Mesenchymal stem cell (in vitro differentiated cells and primary cell): ENCODE measurements at regions not wholly inside any gene's neighbourhood (a gene's known extent, or its start where the extent isn't known, plus 50 kb on each side); places are given as distances from the start of the nearest gene placed in this dataset.
A peak's percentile ranks its signal among the peaks of the same experiment; 100 is the strongest.

Experiments used
- DNase-seq: peaks from one replicate; pipeline ENCODE4 v3.0.0-alpha.2; 2013
- H2AFZ ChIP-seq: one replicate; pipeline ENCODE4 v1.6.1; 2013; ENCODE audit warnings: low read depth, mild to moderate bottlenecking, control low read depth, inconsistent platforms, low read length, moderate library complexity
- H2AK5ac ChIP-seq: 2 replicates; pipeline ENCODE4 v1.6.1; 2013; ENCODE audit warnings: low read length, moderate library complexity, mild to moderate bottlenecking, inconsistent platforms; ENCODE audit not compliant: severe bottlenecking
- H2BK120ac ChIP-seq: one replicate; pipeline ENCODE4 v1.6.1; 2013; ENCODE audit warnings: low read depth, mild to moderate bottlenecking, inconsistent platforms, low read length, moderate library complexity
- H2BK12ac ChIP-seq, 2 experiments: one replicate each; pipeline ENCODE4 v1.6.1; 2013; ENCODE audit warnings: inconsistent platforms in 2 of 2, low read length in 2 of 2, mild to moderate bottlenecking in 2 of 2, moderate library complexity in 2 of 2, control low read depth in 1 of 2
- H2BK15ac ChIP-seq: one replicate; pipeline ENCODE4 v1.6.1; 2013; ENCODE audit warnings: mild to moderate bottlenecking, low read depth, inconsistent platforms; ENCODE audit not compliant: poor library complexity, severe bottlenecking
- H2BK5ac ChIP-seq: 2 replicates; pipeline ENCODE4 v1.6.1; 2013; ENCODE audit warnings: low read depth, mild to moderate bottlenecking, low read length, control low read depth, inconsistent platforms; ENCODE audit not compliant: poor library complexity, severe bottlenecking
- H3K14ac ChIP-seq, 2 experiments: one replicate each; pipeline ENCODE4 v1.6.1; 2013; ENCODE audit warnings: inconsistent platforms in 2 of 2, low read length in 2 of 2, control low read depth in 1 of 2, mild to moderate bottlenecking in 1 of 2, moderate library complexity in 1 of 2
- H3K18ac ChIP-seq, 2 experiments: one replicate each; pipeline ENCODE4 v1.6.1; 2013; ENCODE audit warnings: inconsistent platforms in 2 of 2, low read length in 2 of 2, control low read depth in 1 of 2, low read depth in 1 of 2, mild to moderate bottlenecking in 1 of 2
- H3K23ac ChIP-seq, 2 experiments: one replicate each; pipeline ENCODE4 v1.6.1; 2013; ENCODE audit warnings: inconsistent platforms in 2 of 2, low read length in 2 of 2, mild to moderate bottlenecking in 2 of 2, moderate library complexity in 2 of 2, control low read depth in 1 of 2
- H3K27ac ChIP-seq: 2 replicates; pipeline ENCODE4 v1.5.1; 2013; ENCODE audit warnings: mild to moderate bottlenecking, moderate library complexity, low read length, control low read depth, inconsistent platforms; ENCODE audit not compliant: poor library complexity, severe bottlenecking
- H3K27me3 ChIP-seq, 2 experiments: 2 replicates each; pipeline versions ENCODE4 v1.6.1 to v1.7.0; 2013; ENCODE audit warnings: low read length in 2 of 2, mild to moderate bottlenecking in 2 of 2, moderate library complexity in 2 of 2, control low read depth in 1 of 2, inconsistent platforms in 1 of 2; ENCODE audit not compliant: control insufficient read depth in 1 of 2, insufficient read depth in 1 of 2
- H3K36me3 ChIP-seq, 2 experiments: 2 replicates each; pipeline versions ENCODE4 v1.6.1 to v1.7.0; 2013; ENCODE audit warnings: low read length in 2 of 2, control low read depth in 1 of 2, inconsistent platforms in 1 of 2, low read depth in 1 of 2, mild to moderate bottlenecking in 1 of 2; ENCODE audit not compliant: insufficient read depth in 2 of 2, control insufficient read depth in 1 of 2
- H3K4ac ChIP-seq, 2 experiments: one replicate each; pipeline ENCODE4 v1.6.1; 2013; ENCODE audit warnings: inconsistent platforms in 2 of 2, low read length in 2 of 2, mild to moderate bottlenecking in 2 of 2, moderate library complexity in 2 of 2, control low read depth in 1 of 2, low read depth in 1 of 2
- H3K4me1 ChIP-seq: 2 replicates; pipeline ENCODE4 v1.6.1; 2013; ENCODE audit warnings: low read depth, low read length, control low read depth; ENCODE audit not compliant: control insufficient read depth, insufficient read depth
- H3K4me2 ChIP-seq: 2 replicates; pipeline ENCODE4 v1.6.1; 2013; ENCODE audit warnings: low read length, mild to moderate bottlenecking, inconsistent platforms; ENCODE audit not compliant: poor library complexity, severe bottlenecking
- H3K4me3 ChIP-seq, 2 experiments: 2 replicates each; pipeline versions ENCODE4 v1.5.1 to v1.7.0; 2013; ENCODE audit warnings: low read length in 2 of 2, mild to moderate bottlenecking in 2 of 2, control low read depth in 1 of 2, low read depth in 1 of 2; ENCODE audit not compliant: insufficient read depth in 1 of 2
- H3K79me1 ChIP-seq: replicated peaks from 2 replicates; pipeline ENCODE4 v1.6.1; 2013; ENCODE audit warnings: mild to moderate bottlenecking, control low read depth, low read length, inconsistent platforms; ENCODE audit not compliant: poor library complexity, severe bottlenecking
- H3K9ac ChIP-seq: 2 replicates; pipeline ENCODE4 v1.7.0; 2013; ENCODE audit warnings: mild to moderate bottlenecking, low read length, moderate library complexity
- H3K9me3 ChIP-seq: 2 replicates; pipeline ENCODE4 v1.7.0; 2013; ENCODE audit warnings: mild to moderate bottlenecking, low read length; ENCODE audit not compliant: control insufficient read depth
- H4K8ac ChIP-seq: one replicate; pipeline ENCODE4 v1.6.1; 2013; ENCODE audit warnings: inconsistent platforms, mild to moderate bottlenecking, low read length, moderate library complexity
- H4K91ac ChIP-seq: one replicate; pipeline ENCODE4 v1.6.1; 2013; ENCODE audit warnings: mild to moderate bottlenecking, low read length, inconsistent platforms
- WGBS: methylation state at CpG from one replicate; pipeline ENCODE4 v1.1.7; 2013; ENCODE audit warnings: mixed read lengths; 5-methylcytosine and 5-hydroxymethylcytosine counted together

DNA sequence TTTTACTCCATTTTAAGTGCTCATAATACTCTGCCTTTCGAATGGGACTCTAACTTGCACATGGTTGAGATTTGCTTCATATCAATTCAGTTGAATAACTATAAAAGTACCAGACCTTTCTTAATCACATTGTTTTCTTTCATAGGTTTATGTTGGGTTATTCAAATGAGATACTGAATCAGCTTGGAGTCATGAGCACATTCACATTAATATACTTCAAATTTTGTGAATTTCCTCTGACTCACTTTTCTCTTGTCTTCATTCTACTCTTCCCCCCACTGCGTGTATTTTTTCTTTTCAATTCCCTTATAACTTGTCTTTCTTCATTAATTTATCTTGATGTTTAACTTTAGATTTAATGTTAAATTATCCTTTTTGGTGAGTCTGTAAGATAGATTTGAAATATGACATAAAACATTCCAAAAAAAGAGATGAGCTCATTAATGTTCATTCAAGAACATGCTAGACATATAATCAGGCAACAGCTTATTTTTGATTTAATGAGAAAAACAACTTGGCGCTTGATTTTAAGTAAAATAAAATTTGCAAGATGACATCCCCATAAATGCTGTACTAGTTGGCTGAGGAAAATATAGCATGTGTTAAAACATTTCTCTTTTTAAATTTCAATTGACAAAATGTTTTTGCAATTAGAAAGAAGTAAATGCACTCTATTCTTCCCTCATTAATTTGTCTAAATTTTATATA, 736.0 kb downstream of the CD109 start:
- Histone ChIP-seq H2AFZ (no peak overlapping the region), H3K23ac (no peak overlapping the region), H3K27ac (no peak overlapping the region), H3K4ac (no peak overlapping the region), H3K36me3 (no peaks in the 10 kb centered on the region), H3K79me1 (no peaks in the 10 kb centered on the region), H4K8ac (no peak overlapping the region), H2AK5ac (no peak overlapping the region), H3K14ac (no peak overlapping the region), H3K9ac (no peak overlapping the region), H2BK5ac (no peak overlapping the region), H3K27me3 (no peaks in the 10 kb centered on the region), H3K4me1 (no peaks in the 10 kb centered on the region), H3K18ac (no peak overlapping the region), H3K4me3 (no peak overlapping the region), H2BK120ac (no peak overlapping the region), H3K9me3 (no peaks in the 10 kb centered on the region), H2BK15ac (no peak overlapping the region), H2BK12ac (no peak overlapping the region), H4K91ac (no peak overlapping the region), H3K4me2 (no peak overlapping the region)
- no peak for DNase-seq
- WGBS = 86% methylated on average over 1 of the region's 3 CpGs

DNA sequence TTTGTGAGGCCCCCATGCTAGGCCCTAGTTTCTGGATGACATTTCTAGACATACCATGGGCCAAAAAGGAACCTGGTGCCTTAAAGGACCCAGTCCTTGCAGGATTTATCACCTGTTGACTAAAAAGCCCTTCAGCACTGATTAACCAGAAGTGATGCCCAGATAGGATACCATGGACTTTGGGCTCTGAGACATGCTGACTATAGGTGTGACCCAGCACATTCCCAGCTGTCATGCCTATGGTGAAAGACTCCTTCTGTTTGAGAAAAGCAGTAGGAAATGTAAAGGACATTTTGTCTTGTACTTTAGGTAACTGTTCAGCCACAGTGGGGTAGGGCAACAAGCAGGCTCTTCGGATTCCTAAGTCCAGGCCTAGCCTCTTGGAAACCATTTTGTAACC, 724.2 kb downstream of the CD109 start:
- no peak overlapping the region for H2BK5ac ChIP-seq
- H2AK5ac ChIP-seq = no peak overlapping the region
- no peak overlapping the region for H3K4ac ChIP-seq
- no peak overlapping the region for H4K8ac ChIP-seq
- no peak overlapping the region for H3K18ac ChIP-seq
- no peak overlapping the region for H2BK120ac ChIP-seq
- no peaks in the 10 kb centered on the region for H3K4me1 ChIP-seq
- WGBS = 96% methylated on average over 1 of the region's 1 CpG
- no peaks in the 10 kb centered on the region for H3K27me3 ChIP-seq
- no peak overlapping the region for H2AFZ ChIP-seq
- no peaks in the 10 kb centered on the region for H3K36me3 ChIP-seq
- H2BK15ac ChIP-seq = no peak overlapping the region
- no peak overlapping the region for H3K27ac ChIP-seq
- H3K4me2 ChIP-seq = no peak overlapping the region
- no peak overlapping the region for H2BK12ac ChIP-seq
- no peaks in the 10 kb centered on the region for H3K79me1 ChIP-seq
- H3K9me3 ChIP-seq = peaks cover 12% of the 10 kb centered on the region
- H3K9ac ChIP-seq = no peak overlapping the region
- no peak for DNase-seq
- no peak overlapping the region for H4K91ac ChIP-seq
- no peak overlapping the region for H3K14ac ChIP-seq
- no peak overlapping the region for H3K4me3 ChIP-seq
- no peak overlapping the region for H3K23ac ChIP-seq

DNA sequence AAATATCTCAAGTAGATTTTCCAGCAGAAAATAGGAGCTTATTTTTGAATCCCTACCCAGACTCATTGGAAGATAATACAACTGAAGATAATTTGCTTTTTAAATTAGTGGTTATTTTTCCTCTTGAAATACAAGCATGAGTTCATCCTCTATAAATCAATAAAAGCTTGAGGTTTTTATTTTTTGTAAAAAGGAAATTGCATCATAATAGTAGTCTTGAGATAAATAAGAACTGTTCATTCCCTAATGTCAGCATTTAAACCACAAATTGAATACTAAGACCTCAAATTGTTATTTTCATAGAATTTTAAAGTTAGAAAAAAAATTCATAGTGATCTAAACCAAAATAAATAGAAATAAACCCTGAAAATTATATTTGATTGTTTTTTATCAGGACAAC, 719.1 kb downstream of the CD109 start:
- H3K4me1 ChIP-seq = no peaks in the 10 kb centered on the region
- H3K9ac ChIP-seq = no peak overlapping the region
- no peak overlapping the region for H2AK5ac ChIP-seq
- no peak overlapping the region for H4K91ac ChIP-seq
- no peak overlapping the region for H2BK120ac ChIP-seq
- no peak overlapping the region for H3K23ac ChIP-seq
- H3K4me2 ChIP-seq = no peak overlapping the region
- no peak overlapping the region for H2AFZ ChIP-seq
- H4K8ac ChIP-seq = no peak overlapping the region
- H2BK15ac ChIP-seq = no peak overlapping the region
- H3K14ac ChIP-seq = no peak overlapping the region
- no peak overlapping the region for H2BK12ac ChIP-seq
- H3K4me3 ChIP-seq = no peak overlapping the region
- no peak overlapping the region for H3K18ac ChIP-seq
- no peak overlapping the region for H2BK5ac ChIP-seq
- H3K4ac ChIP-seq = no peak overlapping the region
- no peaks in the 10 kb centered on the region for H3K36me3 ChIP-seq
- H3K79me1 ChIP-seq = no peaks in the 10 kb centered on the region
- DNase-seq = peak; percentile 13
- H3K27me3 ChIP-seq = no peaks in the 10 kb centered on the region
- H3K9me3 ChIP-seq = no peaks in the 10 kb centered on the region
- H3K27ac ChIP-seq = no peak overlapping the region

DNA sequence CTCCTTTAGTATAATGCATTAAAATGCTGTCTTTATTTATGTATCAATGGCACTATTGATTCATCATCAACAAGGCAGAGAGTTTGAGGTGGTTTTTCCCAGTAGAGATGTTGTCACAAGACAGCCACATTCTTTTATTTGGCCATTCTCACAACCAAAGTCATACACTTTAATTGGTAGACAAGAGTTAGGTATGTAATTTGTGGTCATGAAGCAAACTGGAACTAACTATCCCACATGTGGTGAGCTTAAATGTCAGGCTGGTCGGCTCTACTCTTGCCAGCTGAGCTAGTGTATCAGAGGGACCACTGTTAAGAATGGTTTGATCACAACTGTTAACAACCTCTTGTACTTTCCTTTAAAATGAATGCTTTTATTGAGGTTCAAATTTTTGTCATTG, 714.6 kb downstream of the CD109 start:
- Histone ChIP-seq H3K18ac (peak overlapping the region in 1 of 2 experiments; percentile 19), H3K27ac (no peak overlapping the region), H4K91ac (no peak overlapping the region), H3K27me3 (no peaks in the 10 kb centered on the region), H3K23ac (no peak overlapping the region), H3K9me3 (no peaks in the 10 kb centered on the region), H4K8ac (no peak overlapping the region), H2BK15ac (no peak overlapping the region), H3K4ac (no peak overlapping the region), H2BK5ac (no peak overlapping the region), H3K4me2 (no peak overlapping the region), H3K79me1 (no peaks in the 10 kb centered on the region), H3K9ac (no peak overlapping the region), H2AFZ (no peak overlapping the region), H2AK5ac (no peak overlapping the region), H2BK120ac (no peak overlapping the region), H2BK12ac (no peak overlapping the region), H3K14ac (no peak overlapping the region), H3K36me3 (no peaks in the 10 kb centered on the region), H3K4me1 (no peaks in the 10 kb centered on the region), H3K4me3 (no peak overlapping the region)
- DNase-seq = peak; percentile 22
- 91% methylated on average over 1 of the region's 1 CpG for WGBS
